CD4-positive, alpha-beta T cell (primary cell): ENCODE measurements at regions not wholly inside any gene's neighbourhood (a gene's known extent, or its start where the extent isn't known, plus 50 kb on each side); places are given as distances from the start of the nearest gene placed in this dataset.

Experiments
- ATAC-seq: fragments of 200-7000 bp; cut with Tn5 transposase; one replicate; pipeline ENCODE4 v1.10.0; 2022; ENCODE audit warnings: mild to moderate bottlenecking; ENCODE audit not compliant: poor library complexity
- CTCF ChIA-PET: fragments of 350-600 bp; sonication (Branson Sonifier 250); formaldehyde crosslinking; loops from one replicate; lab custom pipeline; 2021; ENCODE audit warnings: antibody characterized with exemption, inconsistent platforms; lab: Charles Lee
- POLR2A ChIA-PET: fragments of 350-600 bp; sonication (Branson Sonifier 250); formaldehyde crosslinking; loops from one replicate; lab custom pipeline; 2021; ENCODE audit warnings: antibody characterized with exemption, inconsistent platforms; lab: Charles Lee
- DNase-seq, 14 experiments: peaks; one replicate each; pipeline ENCODE4 v3.0.0-alpha.2; 2013 to 2020; ENCODE audit warnings: mixed read lengths in 2 of 14
- H3K27ac ChIP-seq, 2 donors: one replicate each; pipeline versions ENCODE4 v1.5.1 to v1.7.0; 2013; ENCODE audit warnings: low read length in 2 of 2, low read depth in 1 of 2, mild to moderate bottlenecking in 1 of 2
- H3K27me3 ChIP-seq, 2 experiments: 1 replicate in 1 of 2; 2 replicates in 1 of 2; pipeline versions ENCODE4 v1.6.1 to v1.7.0; 2013; ENCODE audit warnings: low read length in 2 of 2, control low read depth in 1 of 2, mild to moderate bottlenecking in 1 of 2, moderate library complexity in 1 of 2; ENCODE audit not compliant: insufficient read depth in 2 of 2, control insufficient read depth in 1 of 2
- H3K36me3 ChIP-seq: one replicate; pipeline ENCODE4 v1.6.1; 2013; ENCODE audit warnings: low read length, control low read depth; ENCODE audit not compliant: insufficient read depth
- H3K4me1 ChIP-seq: one replicate; pipeline ENCODE4 v1.6.1; 2013; ENCODE audit warnings: low read length, control low read depth; ENCODE audit not compliant: insufficient read depth
- H3K4me3 ChIP-seq: one replicate; pipeline ENCODE4 v1.5.1; 2013; ENCODE audit warnings: mild to moderate bottlenecking, low read length, moderate library complexity
- H3K9me3 ChIP-seq, 2 experiments: 1 replicate in 1 of 2; 2 replicates in 1 of 2; pipeline versions ENCODE4 v1.6.1 to v1.7.0; 2013; ENCODE audit warnings: low read length in 2 of 2, mild to moderate bottlenecking in 2 of 2, control low read depth in 1 of 2, moderate library complexity in 1 of 2; ENCODE audit not compliant: control insufficient read depth in 1 of 2, insufficient read depth in 1 of 2
- H3K27ac Mint-ChIP-seq: one replicate; pipeline ENCODE4 v1.8.0; 2020; ENCODE audit warnings: mixed read lengths
- H3K27me3 Mint-ChIP-seq: one replicate; pipeline ENCODE4 v1.8.0; 2021; ENCODE audit warnings: mixed read lengths
- H3K36me3 Mint-ChIP-seq: one replicate; pipeline ENCODE4 v1.8.0; 2021; ENCODE audit warnings: low read depth, mixed read lengths
- H3K4me1 Mint-ChIP-seq: one replicate; pipeline ENCODE4 v1.8.0; 2021; ENCODE audit warnings: low read depth, mixed read lengths
- H3K4me3 Mint-ChIP-seq: one replicate; pipeline ENCODE4 v1.8.0; 2020; ENCODE audit warnings: mild to moderate bottlenecking, mixed read lengths
- H3K9me3 Mint-ChIP-seq: one replicate; pipeline ENCODE4 v1.8.0; 2020; ENCODE audit warnings: mixed read lengths
- intact Hi-C, 2 experiments: fragments of 100-400 bp; cut with DNase I in 1 of 2; cut with micrococcal nuclease in 1 of 2; formaldehyde crosslinking; loops; one replicate each; pipeline versions ENCODE4 v1.15.1 to v1.9.0; 2023 to 2025; cut with DNase I, micrococcal nuclease
- TF ChIP-seq, protein P1 (sequence below): fragments of 200-600 bp; IDR thresholded peaks from one replicate; pipeline ENCODE4 v1.8.0; 2022; ENCODE audit warnings: antibody characterized with exemption, mild to moderate bottlenecking

DNA sequence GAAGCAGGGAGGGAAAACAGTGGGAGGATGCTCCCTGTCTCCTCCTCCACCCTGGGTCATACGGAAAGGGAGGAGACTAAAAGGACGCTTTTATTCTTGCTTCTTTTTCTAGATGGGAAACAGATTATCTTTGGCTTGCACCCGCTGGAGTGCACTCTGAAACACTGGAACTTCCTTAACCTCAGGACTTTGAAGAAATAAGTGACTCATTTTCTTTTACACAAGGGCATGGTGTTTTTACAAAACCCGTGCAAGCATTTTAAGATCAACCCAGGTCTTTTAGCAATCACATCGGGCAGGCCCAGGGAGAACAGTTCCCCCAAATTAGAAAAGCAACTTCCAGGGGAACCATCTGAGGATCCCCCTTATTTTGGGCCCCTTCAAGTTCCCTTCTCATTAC, 80.9 kb upstream of the TSPAN11 start:
- intact Hi-C loops, result loop anchor here (2.0 to 10.0 kb wide), 6 partner anchors 93 to 1327 kb away; partner anchors contain the start of gene CAPRIN2 (in 1 of the 2)
- H3K27me3 ChIP-seq, result no peaks in the 10 kb centered on the region
- ChIA-PET CTCF (no interaction called here), POLR2A (no interaction called here)
- Mint-ChIP-seq H3K36me3 (no peaks in the 10 kb centered on the region), H3K4me3 (no peak overlapping the region), H3K27ac (no peak overlapping the region), H3K9me3 (no peaks in the 10 kb centered on the region), H3K27me3 (no peaks in the 10 kb centered on the region), H3K4me1 (no peaks in the 10 kb centered on the region)
- ATAC-seq, result no peak
- H3K9me3 ChIP-seq, result no peaks in the 10 kb centered on the region
- no peak overlapping the region for H3K4me3 ChIP-seq
- DNase-seq, result no peak
- peaks cover 1% of the 10 kb centered on the region for H3K4me1 ChIP-seq
- TF ChIP-seq, protein P1, sequence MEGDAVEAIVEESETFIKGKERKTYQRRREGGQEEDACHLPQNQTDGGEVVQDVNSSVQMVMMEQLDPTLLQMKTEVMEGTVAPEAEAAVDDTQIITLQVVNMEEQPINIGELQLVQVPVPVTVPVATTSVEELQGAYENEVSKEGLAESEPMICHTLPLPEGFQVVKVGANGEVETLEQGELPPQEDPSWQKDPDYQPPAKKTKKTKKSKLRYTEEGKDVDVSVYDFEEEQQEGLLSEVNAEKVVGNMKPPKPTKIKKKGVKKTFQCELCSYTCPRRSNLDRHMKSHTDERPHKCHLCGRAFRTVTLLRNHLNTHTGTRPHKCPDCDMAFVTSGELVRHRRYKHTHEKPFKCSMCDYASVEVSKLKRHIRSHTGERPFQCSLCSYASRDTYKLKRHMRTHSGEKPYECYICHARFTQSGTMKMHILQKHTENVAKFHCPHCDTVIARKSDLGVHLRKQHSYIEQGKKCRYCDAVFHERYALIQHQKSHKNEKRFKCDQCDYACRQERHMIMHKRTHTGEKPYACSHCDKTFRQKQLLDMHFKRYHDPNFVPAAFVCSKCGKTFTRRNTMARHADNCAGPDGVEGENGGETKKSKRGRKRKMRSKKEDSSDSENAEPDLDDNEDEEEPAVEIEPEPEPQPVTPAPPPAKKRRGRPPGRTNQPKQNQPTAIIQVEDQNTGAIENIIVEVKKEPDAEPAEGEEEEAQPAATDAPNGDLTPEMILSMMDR, result no peak
- H3K36me3 ChIP-seq, result no peaks in the 10 kb centered on the region
- H3K27ac ChIP-seq, result no peak overlapping the region

GRCh38 chr12:30843211-30843610, 83.3 kb upstream of the TSPAN11 start:
- Mint-ChIP-seq H3K9me3 (no peaks in the 10 kb centered on the region), H3K27ac (no peak overlapping the region), H3K4me3 (no peak overlapping the region), H3K27me3 (peaks cover 5% of the 10 kb centered on the region), H3K36me3 (no peaks in the 10 kb centered on the region), H3K4me1 (no peaks in the 10 kb centered on the region)
- Histone ChIP-seq H3K4me1 (no peaks in the 10 kb centered on the region), H3K9me3 (no peaks in the 10 kb centered on the region), H3K36me3 (no peaks in the 10 kb centered on the region), H3K27me3 (peaks cover 0 to 3% of the 10 kb centered on the region in 2 experiments), H3K4me3 (no peak overlapping the region), H3K27ac (no peak overlapping the region)
- ATAC-seq, result no peak
- TF ChIP-seq, protein P1, result no peak
- CTCF ChIA-PET, result no interaction called here
- intact Hi-C loops, result loop anchor here (2.0 to 10.0 kb wide), 3 partner anchors 1288 to 1770 kb away; no protein-coding TSS in a partner anchor
- POLR2A ChIA-PET, result no interaction called here
- DNase-seq, result no peak

DNA sequence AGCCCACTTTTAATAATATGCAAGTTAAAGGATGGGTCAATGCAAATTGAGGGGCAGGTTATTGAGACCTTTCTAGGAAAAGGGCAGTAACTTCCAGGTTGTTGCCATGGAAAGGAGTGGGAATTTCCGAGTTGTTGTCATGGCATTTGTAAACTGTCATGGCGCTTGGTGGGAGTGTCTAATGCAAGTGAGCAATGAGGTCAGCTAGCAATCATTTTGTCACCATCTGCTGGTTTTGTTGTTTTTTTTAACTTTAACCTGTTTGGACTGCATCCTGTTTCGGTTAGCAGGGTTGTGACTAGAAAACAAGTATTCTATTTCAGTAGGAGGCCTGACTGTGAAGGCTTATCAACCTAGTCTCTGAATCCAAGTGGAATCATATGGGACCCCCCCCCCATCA, 85.8 kb upstream of the TSPAN11 start:
- Mint-ChIP-seq H3K27me3 (peaks cover 22% of the 10 kb centered on the region), H3K27ac (no peak overlapping the region), H3K9me3 (no peaks in the 10 kb centered on the region), H3K4me1 (no peaks in the 10 kb centered on the region), H3K4me3 (no peak overlapping the region), H3K36me3 (no peaks in the 10 kb centered on the region)
- CTCF ChIA-PET, result no interaction called here
- Histone ChIP-seq H3K4me1 (no peaks in the 10 kb centered on the region), H3K4me3 (no peak overlapping the region), H3K9me3 (no peaks in the 10 kb centered on the region), H3K27ac (no peak overlapping the region), H3K36me3 (no peaks in the 10 kb centered on the region), H3K27me3 (peaks cover 3 to 13% of the 10 kb centered on the region in 2 experiments)
- intact Hi-C loops, result loop anchor here in 1 of 2 experiments (10.0 kb wide), 1 partner anchor 1286 kb away; no protein-coding TSS in a partner anchor
- TF ChIP-seq, protein P1, result no peak
- ATAC-seq, result no peak
- DNase-seq, result no peak
- POLR2A ChIA-PET, result no interaction called here
